Pancreas (tissue), 10 donors: ENCODE measurements at regions not wholly inside any gene's neighbourhood (a gene's known extent, or its start where the extent isn't known, plus 50 kb on each side); places are given as distances from the start of the nearest gene placed in this dataset.

Experiments used
- ATAC-seq, 4 donors: fragments of 200-7000 bp; cut with Tn5 transposase; one replicate each; pipeline versions ENCODE4 v1.8.0 to v1.9.1; 2020; ENCODE audit warnings: mild to moderate bottlenecking in 4 of 4, moderate library complexity in 4 of 4
- DNase-seq, 6 donors: peaks; one replicate each; pipeline ENCODE4 v3.0.0-alpha.2; 2020
- FAIRE-seq: peaks from 2 replicates; lab custom pipeline; 2012; peaks lifted over from hg19 to GRCh38; lab: Jason Lieb, UNC
- H3K27ac ChIP-seq, 4 donors: fragments of 200-600 bp; sonication (generic); 1 replicate in 3 of 4; 2 replicates in 1 of 4; pipeline versions ENCODE4 v1.5.0 to v1.8.0; 2020
- H3K27me3 ChIP-seq, 4 donors: fragments of 200-600 bp; one replicate each; pipeline ENCODE4 v1.8.0; 2021
- H3K36me3 ChIP-seq, 3 donors: fragments of 200-600 bp; sonication (generic) in 1 of 3; one replicate each; pipeline versions ENCODE4 v1.5.0 to v1.8.0; 2020 to 2021
- H3K4me1 ChIP-seq, 3 donors: fragments of 200-600 bp; one replicate each; pipeline ENCODE4 v1.8.0; 2021
- H3K4me3 ChIP-seq, 4 donors: fragments of 200-600 bp; sonication (generic) in 2 of 4; one replicate each; pipeline versions ENCODE4 v1.5.0 to v1.8.0; 2020 to 2021
- H3K9me3 ChIP-seq, 4 donors: fragments of 200-600 bp; one replicate each; pipeline ENCODE4 v1.8.0; 2021
- WGBS, 2 donors: extraction: QIAGEN DNeasy Blood & Tissue Kit; methylation state at CpG; one replicate each; pipeline ENCODE4 v1.1.7; 2013; 5-methylcytosine and 5-hydroxymethylcytosine counted together
- intact Hi-C, 3 donors: fragments of 100-400 bp; cut with DNase I; formaldehyde crosslinking; loops; one replicate each; pipeline versions ENCODE4 v1.11.1 to v1.14.2; 2022
- TF ChIP-seq, protein P1 (sequence below), 4 donors: fragments of 200-600 bp; sonication (generic) in 3 of 4; IDR thresholded peaks; one replicate each; pipeline versions ENCODE4 v1.5.0 to v1.8.0; 2021; ENCODE audit warnings: antibody characterized with exemption in 4 of 4
- donor health status: healthy with polysubstance abuse.
- donor health status: DM: no; HTN: no; CAD: no; lungs with moderate emphysema.
- donor health status: DM: no; HTN: no; CAD: no.
- donor health status: control.
- donor health status: control.
- donor health status: Bipolar disorder and iron deficiency.
- donor health status: DM: yes; HTN: yes; CAD: no.
- donor health status: DM: no; HTN: no; CAD: no.
- donor health status: DM: no; HTN: no; CAD: no.
- donor health status: DM: yes; HTN: yes; CAD: no.

DNA sequence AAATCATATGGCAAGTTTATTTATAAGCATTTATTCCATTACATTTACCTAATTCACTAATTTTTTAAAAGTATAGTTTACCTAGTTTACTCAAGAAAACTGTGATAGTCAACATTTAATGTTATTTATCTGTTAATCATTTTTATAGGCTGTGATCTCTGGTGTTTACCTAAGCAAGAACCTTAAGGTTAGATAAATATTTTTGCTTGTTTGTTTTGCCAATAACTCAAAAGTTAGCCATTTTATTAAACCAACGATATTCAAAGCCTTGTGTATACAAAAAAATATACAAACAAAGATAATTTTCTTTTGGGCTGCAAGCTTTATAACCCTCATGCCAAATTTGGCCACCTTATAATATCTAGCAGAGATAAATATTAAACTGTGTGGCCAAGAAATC is 157.3 kb downstream of the SLCO1B3 start:
- no peak for FAIRE-seq
- no peak for DNase-seq
- ATAC-seq = no peak
- H3K4me1 ChIP-seq = peaks cover 0 to 24% (median 14%) of the 10 kb centered on the region in 3 donors
- no peak overlapping the region for H3K4me3 ChIP-seq
- WGBS, 2 donors = 7 to 9% methylated on average over 1 of the region's 1 CpG
- TF ChIP-seq, protein P1, sequence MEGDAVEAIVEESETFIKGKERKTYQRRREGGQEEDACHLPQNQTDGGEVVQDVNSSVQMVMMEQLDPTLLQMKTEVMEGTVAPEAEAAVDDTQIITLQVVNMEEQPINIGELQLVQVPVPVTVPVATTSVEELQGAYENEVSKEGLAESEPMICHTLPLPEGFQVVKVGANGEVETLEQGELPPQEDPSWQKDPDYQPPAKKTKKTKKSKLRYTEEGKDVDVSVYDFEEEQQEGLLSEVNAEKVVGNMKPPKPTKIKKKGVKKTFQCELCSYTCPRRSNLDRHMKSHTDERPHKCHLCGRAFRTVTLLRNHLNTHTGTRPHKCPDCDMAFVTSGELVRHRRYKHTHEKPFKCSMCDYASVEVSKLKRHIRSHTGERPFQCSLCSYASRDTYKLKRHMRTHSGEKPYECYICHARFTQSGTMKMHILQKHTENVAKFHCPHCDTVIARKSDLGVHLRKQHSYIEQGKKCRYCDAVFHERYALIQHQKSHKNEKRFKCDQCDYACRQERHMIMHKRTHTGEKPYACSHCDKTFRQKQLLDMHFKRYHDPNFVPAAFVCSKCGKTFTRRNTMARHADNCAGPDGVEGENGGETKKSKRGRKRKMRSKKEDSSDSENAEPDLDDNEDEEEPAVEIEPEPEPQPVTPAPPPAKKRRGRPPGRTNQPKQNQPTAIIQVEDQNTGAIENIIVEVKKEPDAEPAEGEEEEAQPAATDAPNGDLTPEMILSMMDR (IDR thresholded peaks at IDR 0.05) = no peak
- intact Hi-C loops = no loop called here
- H3K9me3 ChIP-seq = no peaks in the 10 kb centered on the region
- no peaks in the 10 kb centered on the region for H3K27me3 ChIP-seq
- no peak overlapping the region for H3K27ac ChIP-seq
- no peaks in the 10 kb centered on the region for H3K36me3 ChIP-seq

DNA sequence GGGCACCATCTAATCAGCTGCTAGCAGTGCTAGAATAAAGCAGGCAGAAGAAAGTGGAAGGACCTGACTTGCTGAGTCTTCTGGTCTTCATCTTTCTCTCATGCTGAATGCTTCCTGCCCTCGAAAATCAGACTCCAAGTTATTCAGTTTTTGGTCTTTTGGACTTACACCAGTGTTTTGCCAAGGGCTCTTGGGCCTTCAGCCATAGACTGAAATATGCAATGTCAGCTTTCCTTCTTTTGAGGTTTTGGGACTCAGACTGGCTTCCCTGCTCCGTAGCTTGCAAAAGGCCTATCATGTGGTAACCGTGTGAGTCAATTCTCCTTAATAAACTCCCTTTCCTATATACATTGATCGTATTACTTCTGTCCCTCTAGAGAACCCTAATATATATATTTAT is 159.3 kb downstream of the SLCO1B3 start:
- Histone ChIP-seq H3K4me1 (peaks cover 0 to 12% (median 5%) of the 10 kb centered on the region in 3 donors), H3K27me3 (no peaks in the 10 kb centered on the region), H3K4me3 (no peak overlapping the region), H3K9me3 (no peaks in the 10 kb centered on the region), H3K36me3 (no peaks in the 10 kb centered on the region), H3K27ac (no peak overlapping the region)
- ATAC-seq (no peak), FAIRE-seq (no peak), DNase-seq (no peak)
- intact Hi-C loops = no loop called here
- TF ChIP-seq, protein P1 (IDR thresholded peaks at IDR 0.05) = no peak
- 78 to 83% methylated on average over 4 of the region's 4 CpGs for WGBS, 2 donors

DNA sequence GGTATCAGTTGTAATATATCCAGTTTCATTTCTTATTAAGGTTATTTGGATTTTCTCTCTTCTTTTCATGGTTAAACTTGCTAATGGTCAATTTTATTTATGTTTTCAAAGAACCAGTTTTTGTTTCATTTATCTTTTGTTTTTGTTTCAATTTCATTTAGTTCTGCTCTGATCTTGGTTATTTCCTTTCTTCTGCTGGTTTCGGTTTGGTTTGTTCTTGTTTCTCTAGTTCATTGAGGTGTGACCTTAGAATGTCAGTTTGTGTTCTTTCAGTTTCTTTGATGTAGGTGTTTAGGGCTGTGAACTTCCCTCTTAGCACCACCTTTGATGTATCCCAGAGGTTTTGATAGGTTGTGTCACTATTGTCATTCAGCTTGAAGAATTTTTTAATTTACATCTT is 145.6 kb upstream of the SLCO1B1 start:
- WGBS, 2 donors = 57 to 71% methylated on average over 1 of the region's 1 CpG
- DNase-seq = no peak
- FAIRE-seq = no peak
- intact Hi-C loops = no loop called here
- Histone ChIP-seq H3K4me1 (no peaks in the 10 kb centered on the region), H3K9me3 (no peaks in the 10 kb centered on the region), H3K4me3 (no peak overlapping the region), H3K27me3 (no peaks in the 10 kb centered on the region), H3K27ac (no peak overlapping the region), H3K36me3 (no peaks in the 10 kb centered on the region)
- no peak for ATAC-seq
- TF ChIP-seq, protein P1 (IDR thresholded peaks at IDR 0.05) = no peak

DNA sequence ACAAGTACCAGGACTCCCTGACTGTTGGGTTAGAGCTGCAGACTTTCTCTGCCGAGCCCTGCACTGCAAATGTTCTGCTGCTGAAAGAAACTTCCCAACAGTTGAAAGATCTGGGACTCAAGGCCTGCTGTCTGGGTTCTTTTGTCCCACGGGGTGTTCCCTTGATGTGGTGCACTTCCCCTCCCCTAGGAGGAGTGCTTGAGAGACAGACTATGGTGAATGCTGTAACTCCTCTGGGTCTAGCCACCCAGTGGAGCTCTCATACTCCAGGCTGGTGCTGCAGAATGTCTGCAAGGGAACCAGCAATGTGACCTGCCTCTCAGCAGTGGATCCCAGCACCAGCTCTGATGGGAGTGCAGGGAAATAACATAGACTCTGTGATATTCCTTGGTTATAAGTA is 129.2 kb upstream of the SLCO1B1 start:
- WGBS, 2 donors = 59 to 71% methylated on average over 2 of the region's 2 CpGs
- Histone ChIP-seq H3K4me1 (no peaks in the 10 kb centered on the region), H3K36me3 (no peaks in the 10 kb centered on the region), H3K9me3 (no peaks in the 10 kb centered on the region), H3K27ac (no peak overlapping the region), H3K4me3 (no peak overlapping the region), H3K27me3 (no peaks in the 10 kb centered on the region)
- no peak for FAIRE-seq
- DNase-seq = no peak
- intact Hi-C loops = no loop called here
- no peak for ATAC-seq
- TF ChIP-seq, protein P1 (IDR thresholded peaks at IDR 0.05) = no peak

DNA sequence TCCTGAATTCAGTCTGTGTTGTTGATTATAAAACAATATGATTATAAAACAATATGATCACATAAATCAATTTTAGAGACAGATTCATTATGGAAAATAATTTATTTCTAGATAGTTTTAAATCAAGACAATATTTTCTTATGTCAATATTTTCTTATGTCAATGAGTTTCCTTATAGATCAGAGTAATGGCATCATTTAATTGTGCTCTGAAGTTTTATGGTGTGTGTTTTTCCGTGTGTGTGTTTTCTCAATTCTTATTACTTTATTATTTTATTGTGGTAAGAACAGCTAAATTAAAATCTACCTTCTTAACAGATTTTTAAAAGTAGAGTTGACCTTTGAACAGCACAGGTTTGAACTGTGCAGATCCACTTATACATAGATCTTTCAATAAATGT is 105.3 kb upstream of the SLCO1B1 start:
- H3K27me3 ChIP-seq = no peaks in the 10 kb centered on the region
- H3K27ac ChIP-seq = no peak overlapping the region
- peak; percentile 70 for FAIRE-seq
- no peaks in the 10 kb centered on the region for H3K9me3 ChIP-seq
- H3K36me3 ChIP-seq = no peaks in the 10 kb centered on the region
- no peaks in the 10 kb centered on the region for H3K4me1 ChIP-seq
- intact Hi-C loops = no loop called here
- TF ChIP-seq, protein P1 (IDR thresholded peaks at IDR 0.05) = no peak
- H3K4me3 ChIP-seq = no peak overlapping the region
- no peak for ATAC-seq
- WGBS, 2 donors = 60 to 62% methylated on average over 1 of the region's 1 CpG
- DNase-seq = no peak
